Right lobe of liver (tissue), 4 donors: ENCODE measurements at regions not wholly inside any gene's neighbourhood (a gene's known extent, or its start where the extent isn't known, plus 50 kb on each side); places are given as distances from the start of the nearest gene placed in this dataset.

Source experiments
- POLR2A ChIP-seq: fragments of 450-650 bp; IDR thresholded peaks from one replicate; pipeline ENCODE4 v1.6.1; 2017; ENCODE audit warnings: antibody characterized with exemption, mild to moderate bottlenecking
- TF ChIP-seq, protein P1 (sequence below), 4 donors: fragments of 200-600 bp in 3 of 4; fragments of 450-650 bp in 1 of 4; IDR thresholded peaks; one replicate each; pipeline versions ENCODE4 v1.5.1 to v1.8.0; 2016 to 2022; ENCODE audit warnings: antibody characterized with exemption in 4 of 4, mild to moderate bottlenecking in 2 of 4
- donor health status: DM: no; HTN: no; CAD: no.
- donor health status: DM: no; HTN: no; CAD: no.
- donor health status: DM: no; HTN: yes; CAD: no.

DNA sequence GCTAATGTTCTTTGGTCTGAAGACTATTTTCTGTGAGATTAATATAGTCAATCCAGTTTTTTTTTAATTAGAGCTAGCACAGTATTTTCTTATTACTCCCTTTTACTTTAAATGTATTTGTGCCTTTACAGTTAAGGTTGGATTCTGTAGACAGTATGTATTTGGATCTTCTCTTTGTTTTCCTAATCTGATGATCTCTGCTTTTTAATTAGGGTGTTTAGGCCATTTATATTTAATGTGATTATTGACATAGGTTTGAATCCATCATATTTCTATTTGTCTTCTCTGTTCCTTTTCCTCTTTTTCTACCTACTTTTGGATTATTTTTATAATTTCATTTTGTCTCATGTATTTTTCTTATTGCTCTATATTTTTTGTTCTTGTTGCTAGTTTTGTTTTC lies 437.7 kb downstream of the CPS1 start:
- TF ChIP-seq, protein P1, sequence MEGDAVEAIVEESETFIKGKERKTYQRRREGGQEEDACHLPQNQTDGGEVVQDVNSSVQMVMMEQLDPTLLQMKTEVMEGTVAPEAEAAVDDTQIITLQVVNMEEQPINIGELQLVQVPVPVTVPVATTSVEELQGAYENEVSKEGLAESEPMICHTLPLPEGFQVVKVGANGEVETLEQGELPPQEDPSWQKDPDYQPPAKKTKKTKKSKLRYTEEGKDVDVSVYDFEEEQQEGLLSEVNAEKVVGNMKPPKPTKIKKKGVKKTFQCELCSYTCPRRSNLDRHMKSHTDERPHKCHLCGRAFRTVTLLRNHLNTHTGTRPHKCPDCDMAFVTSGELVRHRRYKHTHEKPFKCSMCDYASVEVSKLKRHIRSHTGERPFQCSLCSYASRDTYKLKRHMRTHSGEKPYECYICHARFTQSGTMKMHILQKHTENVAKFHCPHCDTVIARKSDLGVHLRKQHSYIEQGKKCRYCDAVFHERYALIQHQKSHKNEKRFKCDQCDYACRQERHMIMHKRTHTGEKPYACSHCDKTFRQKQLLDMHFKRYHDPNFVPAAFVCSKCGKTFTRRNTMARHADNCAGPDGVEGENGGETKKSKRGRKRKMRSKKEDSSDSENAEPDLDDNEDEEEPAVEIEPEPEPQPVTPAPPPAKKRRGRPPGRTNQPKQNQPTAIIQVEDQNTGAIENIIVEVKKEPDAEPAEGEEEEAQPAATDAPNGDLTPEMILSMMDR (IDR thresholded peaks at IDR 0.05) = no peak
- TF ChIP-seq POLR2A = no peak
